ENCODE measurements at regions not wholly inside any gene's neighbourhood (a gene's known extent, or its start where the extent isn't known, plus 50 kb on each side); places are given as distances from the start of the nearest gene placed in this dataset.

DNA sequence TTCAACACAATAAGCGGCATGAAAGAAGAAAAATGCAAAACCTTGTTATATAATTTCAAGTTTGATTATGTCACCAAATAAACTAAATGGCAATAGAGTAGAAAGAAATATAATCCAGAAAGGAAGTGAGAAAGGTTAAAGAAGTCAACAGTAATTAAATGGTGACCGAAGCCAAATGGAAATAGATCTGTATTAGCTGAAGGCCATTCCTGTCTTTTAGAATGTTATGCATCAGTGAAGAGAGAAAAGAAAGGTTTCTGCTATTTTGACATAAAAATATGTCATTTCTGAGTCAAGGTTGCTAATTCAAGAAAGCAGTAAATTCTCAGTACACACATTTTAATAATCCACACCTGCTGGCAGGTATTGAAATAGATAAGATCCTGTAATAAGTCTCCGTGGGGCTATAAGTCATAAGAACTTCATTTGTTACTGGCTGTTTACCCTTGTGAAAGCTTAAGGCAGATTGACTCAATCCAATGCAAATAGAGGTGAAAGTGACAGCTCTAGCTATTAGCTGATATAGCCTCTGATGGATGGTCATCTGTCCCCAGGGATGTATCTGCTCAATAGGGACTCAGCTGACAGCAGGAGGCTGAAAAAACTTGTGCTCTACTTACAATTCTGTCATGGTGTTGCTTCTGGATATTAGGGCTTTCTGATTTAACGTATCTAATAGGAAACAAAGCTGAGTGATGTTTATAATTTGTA is 152.1 kb downstream of the FZD1 start (continued):
- TF ChIP-seq, protein P1, sequence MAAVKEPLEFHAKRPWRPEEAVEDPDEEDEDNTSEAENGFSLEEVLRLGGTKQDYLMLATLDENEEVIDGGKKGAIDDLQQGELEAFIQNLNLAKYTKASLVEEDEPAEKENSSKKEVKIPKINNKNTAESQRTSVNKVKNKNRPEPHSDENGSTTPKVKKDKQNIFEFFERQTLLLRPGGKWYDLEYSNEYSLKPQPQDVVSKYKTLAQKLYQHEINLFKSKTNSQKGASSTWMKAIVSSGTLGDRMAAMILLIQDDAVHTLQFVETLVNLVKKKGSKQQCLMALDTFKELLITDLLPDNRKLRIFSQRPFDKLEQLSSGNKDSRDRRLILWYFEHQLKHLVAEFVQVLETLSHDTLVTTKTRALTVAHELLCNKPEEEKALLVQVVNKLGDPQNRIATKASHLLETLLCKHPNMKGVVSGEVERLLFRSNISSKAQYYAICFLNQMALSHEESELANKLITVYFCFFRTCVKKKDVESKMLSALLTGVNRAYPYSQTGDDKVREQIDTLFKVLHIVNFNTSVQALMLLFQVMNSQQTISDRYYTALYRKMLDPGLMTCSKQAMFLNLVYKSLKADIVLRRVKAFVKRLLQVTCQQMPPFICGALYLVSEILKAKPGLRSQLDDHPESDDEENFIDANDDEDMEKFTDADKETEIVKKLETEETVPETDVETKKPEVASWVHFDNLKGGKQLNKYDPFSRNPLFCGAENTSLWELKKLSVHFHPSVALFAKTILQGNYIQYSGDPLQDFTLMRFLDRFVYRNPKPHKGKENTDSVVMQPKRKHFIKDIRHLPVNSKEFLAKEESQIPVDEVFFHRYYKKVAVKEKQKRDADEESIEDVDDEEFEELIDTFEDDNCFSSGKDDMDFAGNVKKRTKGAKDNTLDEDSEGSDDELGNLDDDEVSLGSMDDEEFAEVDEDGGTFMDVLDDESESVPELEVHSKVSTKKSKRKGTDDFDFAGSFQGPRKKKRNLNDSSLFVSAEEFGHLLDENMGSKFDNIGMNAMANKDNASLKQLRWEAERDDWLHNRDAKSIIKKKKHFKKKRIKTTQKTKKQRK (IDR thresholded peaks at IDR 0.05; ENCODE audit: low read length), result no peak

DNA sequence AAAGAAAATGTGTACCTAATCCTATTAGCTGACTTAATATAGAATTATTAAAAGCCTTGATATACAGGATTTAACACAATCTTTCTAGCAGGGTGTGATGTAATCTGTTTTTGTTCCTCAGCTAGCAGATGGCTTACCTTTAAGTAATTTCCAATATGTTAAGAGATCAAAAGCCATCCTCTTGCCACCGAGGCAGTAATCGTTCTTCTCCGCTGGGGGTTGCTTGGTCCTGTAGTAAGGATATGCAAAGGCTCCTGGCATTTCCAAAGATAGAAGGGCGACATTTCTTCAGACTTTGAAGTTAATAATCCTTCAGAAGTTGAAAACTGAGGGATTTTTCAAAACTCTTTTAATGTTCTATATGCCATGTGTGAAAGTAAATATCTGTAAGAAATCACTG is 156.4 kb downstream of the FZD1 start:
- H3K4me3 ChIP-seq (replicated peaks in 1 of 3; ENCODE audit: insufficient read depth in 1 of 3, low read depth in 2 of 3, low read length in 3 of 3), result no peak overlapping the region
- FAIRE-seq (no peak), DNase-seq (ENCODE audit: low spot score) (no peak), ATAC-seq (no peak)
- no peak overlapping the region for H3K27ac ChIP-seq (ENCODE audit: extremely low read length, insufficient read depth, low read length)
- no peak overlapping the region for H3K4me2 ChIP-seq (ENCODE audit: low read depth, low read length)
- in situ Hi-C loops (cut with HindIII; ENCODE audit: extremely low pct_ligation_motif_present, low pct_unique_long_range_greater_than_20kb) (no loop called here), intact Hi-C loops (cut with micrococcal nuclease; ENCODE audit: unreplicated experiment) (loop anchor here (10.0 kb wide), 1 partner anchor 336 kb away; no protein-coding TSS in a partner anchor)
- BruUV-seq (replicated peaks), result no TSS peak
- TF ChIP-seq DPF2 (CRISPR knock-in tag; IDR thresholded peaks at IDR 0.05; ENCODE audit: borderline replicate concordance, low read depth) (no peak), JDP2 (CRISPR knock-in tag; IDR thresholded peaks at IDR 0.05; ENCODE audit: borderline replicate concordance) (no peak), RELA (CRISPR knock-in tag; IDR thresholded peaks at IDR 0.05) (no peak), ZNF253 (CRISPR knock-in tag; IDR thresholded peaks at IDR 0.05; ENCODE audit: borderline replicate concordance) (no peak), TGIF2 (CRISPR knock-in tag; IDR thresholded peaks at IDR 0.05) (no peak), GTF2F1 (IDR thresholded peaks at IDR 0.05; ENCODE audit: low read length) (no peak), MED8 (CRISPR knock-in tag; IDR thresholded peaks at IDR 0.05; ENCODE audit: insufficient replicate concordance) (no peak), SIN3B (IDR thresholded peaks at IDR 0.05; ENCODE audit: low read length) (no peak)
- H3K79me2 ChIP-seq (ENCODE audit: insufficient read depth, low read length), result no peaks in the 10 kb centered on the region
- ChIA-PET POLR2A (no interaction called here), CTCF (ENCODE audit: low intra/inter-chr PET ratio, low total read pairs) (no interaction called here)
- WGBS (ENCODE audit: low lambda C conversion rate), result 4% methylated on average over 4 of the region's 4 CpGs
- no peak overlapping the region for H3K9ac ChIP-seq (ENCODE audit: insufficient read depth, low read depth, low read length)
- H4K20me1 ChIP-seq (ENCODE audit: insufficient read depth, low read length), result no peaks in the 10 kb centered on the region
- no peaks in the 10 kb centered on the region for H3K36me3 ChIP-seq (replicated peaks in 1 of 2; ENCODE audit: control insufficient read depth in 1 of 2, insufficient read depth in 2 of 2, low read length in 2 of 2)
- no peaks in the 10 kb centered on the region for H3K9me3 ChIP-seq (ENCODE audit: low read length)
- H3K4me1 ChIP-seq (ENCODE audit: insufficient read depth, low read length), result no peaks in the 10 kb centered on the region
- H3K27me3 ChIP-seq (ENCODE audit: control insufficient read depth in 1 of 2, insufficient read depth in 2 of 2, low read length in 2 of 2), result no peaks in the 10 kb centered on the region
- no peak overlapping the region for H2AFZ ChIP-seq (ENCODE audit: low read length)

All from HepG2 (cell line).